Urothelium cell line (cell line): ENCODE measurements at regions not wholly inside any gene's neighbourhood (a gene's known extent, or its start where the extent isn't known, plus 50 kb on each side); places are given as distances from the start of the nearest gene placed in this dataset.
"Not testable (repeated sequence)": the region's sequence is repeated elsewhere in the genome, so short reads cannot be mapped to it uniquely, and the experiment has no call there.

Experiments
- DNase-seq: peaks from one replicate; pipeline ENCODE4 v3.0.0; 2011; ENCODE audit warnings: low spot score, mixed read lengths
- FAIRE-seq: peaks from 2 replicates; lab custom pipeline; 2011; peaks lifted over from hg19 to GRCh38; lab: Jason Lieb, UNC

- FAIRE-seq (no peak), DNase-seq (no peak)
These were observed 727.6 kb upstream of the SEMA3D start for GRCh38 chr7:85914437-85914836.

GRCh38 chr7:85908051-85908450 lies 721.2 kb upstream of the SEMA3D start:
- no peak for DNase-seq
- FAIRE-seq: no peak

- no peak for FAIRE-seq
- no peak for DNase-seq
These were observed 711.1 kb upstream of the SEMA3D start for GRCh38 chr7:85897967-85898366.

- no peak for DNase-seq
- FAIRE-seq: no peak
These were observed 709.7 kb upstream of the SEMA3D start for GRCh38 chr7:85896531-85896930.

- no peak for FAIRE-seq
- DNase-seq: no peak
These were observed 709.0 kb upstream of the SEMA3D start for GRCh38 chr7:85895835-85896234.

- not testable (repeated sequence) for DNase-seq, FAIRE-seq
These were observed 705.0 kb upstream of the SEMA3D start for GRCh38 chr7:85891900-85892299.

- no peak for FAIRE-seq
- DNase-seq: peak; percentile 37
These were observed 703.5 kb upstream of the SEMA3D start for GRCh38 chr7:85890244-85890811.

GRCh38 chr7:85887133-85887532 lies 700.3 kb upstream of the SEMA3D start:
- DNase-seq (no peak), FAIRE-seq (no peak)

GRCh38 chr7:85882335-85882734 lies 695.5 kb upstream of the SEMA3D start:
- DNase-seq: peak; percentile 21
- FAIRE-seq: peak; percentile 74

GRCh38 chr7:85875398-85875797 lies 688.5 kb upstream of the SEMA3D start:
- DNase-seq (no peak), FAIRE-seq (no peak)

GRCh38 chr7:85866540-85866939 lies 679.7 kb upstream of the SEMA3D start:
- FAIRE-seq (no peak), DNase-seq (no peak)

GRCh38 chr7:85851571-85852193 lies 664.8 kb upstream of the SEMA3D start:
- FAIRE-seq (no peak), DNase-seq (peak; percentile 37)

- FAIRE-seq (no peak), DNase-seq (no peak)
These were observed 663.5 kb upstream of the SEMA3D start for GRCh38 chr7:85850381-85850780.

GRCh38 chr7:85840554-85840953 lies 653.7 kb upstream of the SEMA3D start:
- no peak for DNase-seq
- peak; percentile 79 for FAIRE-seq

- DNase-seq (no peak), FAIRE-seq (peak; percentile 92)
These were observed 646.2 kb upstream of the SEMA3D start for GRCh38 chr7:85833066-85833465.

- no peak for DNase-seq
- FAIRE-seq: no peak
These were observed 644.1 kb upstream of the SEMA3D start for GRCh38 chr7:85830982-85831381.

- FAIRE-seq: no peak
- DNase-seq: no peak
These were observed 643.1 kb upstream of the SEMA3D start for GRCh38 chr7:85829817-85830432.

- no peak for FAIRE-seq
- no peak for DNase-seq
These were observed 642.3 kb upstream of the SEMA3D start for GRCh38 chr7:85829176-85829575.

- FAIRE-seq (no peak), DNase-seq (no peak)
These were observed 641.8 kb upstream of the SEMA3D start for GRCh38 chr7:85828614-85829013.

- DNase-seq: no peak
- peak; percentile 30 for FAIRE-seq
These were observed 636.7 kb upstream of the SEMA3D start for GRCh38 chr7:85823396-85824080.

- peak; percentile 52 for FAIRE-seq
These were observed 635.1 kb upstream of the SEMA3D start for GRCh38 chr7:85821926-85822325.

More at GRCh38 chr7:85821926-85822325, 635.1 kb upstream of the SEMA3D start:
- no peak for DNase-seq
